ENCODE measurements at regions not wholly inside any gene's neighbourhood (a gene's known extent, or its start where the extent isn't known, plus 50 kb on each side); places are given as distances from the start of the nearest gene placed in this dataset.

- DNase-seq (ENCODE audit: low read depth in 1 of 2, low spot score in 1 of 2): no peak
Measured at GRCh38 chr14:65928995-65929394, 516.5 kb downstream of the FUT8 start.

GRCh38 chr14:65933400-65934069 is 521.0 kb downstream of the FUT8 start:
- no peak for DNase-seq (ENCODE audit: low read depth in 1 of 2, low spot score in 1 of 2)

GRCh38 chr14:65934070-65934435 is 521.5 kb downstream of the FUT8 start:
- no peak for DNase-seq (ENCODE audit: low read depth in 1 of 2, low spot score in 1 of 2)

- no peak for DNase-seq (ENCODE audit: low read depth in 1 of 2, low spot score in 1 of 2)
Measured at GRCh38 chr14:65936342-65936975, 523.9 kb downstream of the FUT8 start.

- no peak for DNase-seq (ENCODE audit: low read depth in 1 of 2, low spot score in 1 of 2)
Measured at GRCh38 chr14:65937079-65937959, 524.8 kb downstream of the FUT8 start.

GRCh38 chr14:65937960-65938316 is 525.4 kb downstream of the FUT8 start:
- DNase-seq (ENCODE audit: low read depth in 1 of 2, low spot score in 1 of 2): no peak

GRCh38 chr14:65938738-65939137 is 526.2 kb downstream of the FUT8 start:
- DNase-seq (ENCODE audit: low read depth in 1 of 2, low spot score in 1 of 2): no peak

GRCh38 chr14:65939184-65939583 is 526.7 kb downstream of the FUT8 start:
- DNase-seq (ENCODE audit: low read depth in 1 of 2, low spot score in 1 of 2): no peak

GRCh38 chr14:65940056-65940735 is 527.7 kb downstream of the FUT8 start:
- no peak for DNase-seq (ENCODE audit: low read depth in 1 of 2, low spot score in 1 of 2)

GRCh38 chr14:65941091-65941490 is 528.6 kb downstream of the FUT8 start:
- DNase-seq (ENCODE audit: low read depth in 1 of 2, low spot score in 1 of 2): no peak

- DNase-seq (ENCODE audit: low read depth in 1 of 2, low spot score in 1 of 2): no peak
Measured at GRCh38 chr14:65943150-65943549, 530.6 kb downstream of the FUT8 start.

GRCh38 chr14:65943916-65944410 is 531.4 kb downstream of the FUT8 start:
- no peak for DNase-seq (ENCODE audit: low read depth in 1 of 2, low spot score in 1 of 2)

GRCh38 chr14:65945327-65945726 is 532.8 kb downstream of the FUT8 start:
- no peak for DNase-seq (ENCODE audit: low read depth in 1 of 2, low spot score in 1 of 2)

GRCh38 chr14:65946494-65946893 is 534.0 kb downstream of the FUT8 start:
- DNase-seq (ENCODE audit: low read depth in 1 of 2, low spot score in 1 of 2): no peak

- no peak for DNase-seq (ENCODE audit: low read depth in 1 of 2, low spot score in 1 of 2)
Measured at GRCh38 chr14:65948302-65948701, 535.8 kb downstream of the FUT8 start.

- no peak for DNase-seq (ENCODE audit: low read depth in 1 of 2, low spot score in 1 of 2)
Measured at GRCh38 chr14:65949711-65950516, 536.3 kb upstream of the CCDC196 start.

- DNase-seq (ENCODE audit: low read depth in 1 of 2, low spot score in 1 of 2): no peak
Measured at GRCh38 chr14:65954942-65955341, 531.2 kb upstream of the CCDC196 start.

- DNase-seq (ENCODE audit: low read depth in 1 of 2, low spot score in 1 of 2): no peak
Measured at GRCh38 chr14:65957631-65958205, 528.5 kb upstream of the CCDC196 start.

- DNase-seq (ENCODE audit: low read depth in 1 of 2, low spot score in 1 of 2): no peak
Measured at GRCh38 chr14:65958664-65959562, 527.3 kb upstream of the CCDC196 start.

Measured in activated CD4-positive, alpha-beta T cell treated with anti-CD3 and anti-CD28 coated beads, Interleukin-2, amount 50 U/mL, for 24 hours (primary cell).